ENCODE measurements at regions not wholly inside any gene's neighbourhood (a gene's known extent, or its start where the extent isn't known, plus 50 kb on each side); places are given as distances from the start of the nearest gene placed in this dataset.

GRCh38 chr13:40329781-40330485 is 336.5 kb downstream of the FOXO1 start:
- TF ChIP-seq POLR2A (IDR thresholded peaks at IDR 0.05; ENCODE audit: low read length) (no peak), GATA1 (IDR thresholded peaks at IDR 0.05; ENCODE audit: low read depth, low read length) (no peak)

Measured in erythroblast (primary cell).